ENCODE measurements at regions not wholly inside any gene's neighbourhood (a gene's known extent, or its start where the extent isn't known, plus 50 kb on each side); places are given as distances from the start of the nearest gene placed in this dataset.

GRCh38 chr1:96360036-96360795 lies 361.4 kb upstream of the PTBP2 start:
- Histone ChIP-seq H3K27ac (no peak overlapping the region), H3K4me2 (no peak overlapping the region), H3K4me3 (no peak overlapping the region), H3K9ac (no peak overlapping the region), H3K27me3 (no peaks in the 10 kb centered on the region), H3K4me1 (no peaks in the 10 kb centered on the region), H4K20me1 (no peaks in the 10 kb centered on the region), H3K9me3 (no peaks in the 10 kb centered on the region), H3K36me3 (no peaks in the 10 kb centered on the region)
- TF ChIP-seq Cebpa-rat (IDR thresholded peaks at IDR 0.05) = no peak

DNA sequence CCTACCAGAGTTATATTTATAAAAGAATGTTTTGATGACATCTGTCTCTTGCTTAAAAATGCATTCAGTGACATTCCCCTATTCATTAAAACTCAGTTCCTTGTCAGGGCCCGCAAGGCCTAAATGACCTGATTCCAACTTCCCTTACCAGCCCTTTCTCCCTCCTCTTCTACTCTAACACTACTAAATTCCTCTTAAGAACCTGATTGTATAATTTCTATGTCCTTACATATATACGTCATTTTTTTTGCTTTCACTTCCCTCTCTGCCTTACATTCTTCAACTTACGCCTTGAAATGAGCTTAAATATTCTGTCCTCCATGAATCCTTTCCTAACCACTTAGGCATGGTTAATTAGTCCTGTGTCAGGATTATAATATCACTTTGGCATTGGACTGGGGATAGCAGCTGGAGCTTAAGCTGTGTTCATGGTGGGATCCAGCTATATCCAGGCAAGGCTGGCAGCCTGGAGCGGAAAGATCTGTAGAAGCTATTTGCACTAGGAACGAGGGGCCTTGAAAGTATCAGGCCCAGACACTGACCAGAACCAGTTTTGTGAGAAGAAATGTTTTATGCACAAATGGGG lies 360.2 kb upstream of the PTBP2 start:
- TF ChIP-seq Cebpa-rat (IDR thresholded peaks at IDR 0.05) = no peak
- H3K4me1 ChIP-seq = no peaks in the 10 kb centered on the region

DNA sequence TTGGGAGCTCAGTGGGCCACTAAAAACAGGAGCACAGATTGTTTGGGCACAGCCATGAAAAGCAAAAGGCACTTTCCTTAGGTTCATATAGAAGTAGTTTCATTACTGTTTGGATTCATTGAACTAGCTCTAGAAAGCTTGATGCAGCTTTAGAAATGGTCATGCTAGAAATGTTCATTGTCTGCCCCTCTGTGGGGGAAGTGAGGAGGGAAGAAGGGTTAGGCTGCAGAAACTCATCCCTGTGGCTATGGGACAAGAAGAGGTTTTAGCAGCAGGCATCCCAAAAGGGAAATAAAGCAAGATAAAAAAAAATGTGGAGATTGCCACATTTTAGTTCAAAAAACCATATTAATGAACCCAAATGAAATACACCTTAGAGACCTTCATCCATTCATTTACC lies 359.6 kb upstream of the PTBP2 start:
- Histone ChIP-seq H4K20me1 (no peaks in the 10 kb centered on the region), H3K4me1 (no peaks in the 10 kb centered on the region), H3K27me3 (no peaks in the 10 kb centered on the region), H3K9ac (no peak overlapping the region), H3K9me3 (no peaks in the 10 kb centered on the region), H3K36me3 (no peaks in the 10 kb centered on the region), H3K4me2 (no peak overlapping the region), H3K4me3 (no peak overlapping the region), H3K27ac (no peak overlapping the region)
- no peak for TF ChIP-seq Cebpa-rat (IDR thresholded peaks at IDR 0.05)

More for the DNA sequence above, 360.2 kb upstream of the PTBP2 start:
- Histone ChIP-seq H3K9me3 (no peaks in the 10 kb centered on the region), H3K27me3 (no peaks in the 10 kb centered on the region), H3K4me3 (no peak overlapping the region), H4K20me1 (no peaks in the 10 kb centered on the region), H3K9ac (no peak overlapping the region), H3K4me2 (no peak overlapping the region), H3K36me3 (no peaks in the 10 kb centered on the region), H3K27ac (no peak overlapping the region)

DNA sequence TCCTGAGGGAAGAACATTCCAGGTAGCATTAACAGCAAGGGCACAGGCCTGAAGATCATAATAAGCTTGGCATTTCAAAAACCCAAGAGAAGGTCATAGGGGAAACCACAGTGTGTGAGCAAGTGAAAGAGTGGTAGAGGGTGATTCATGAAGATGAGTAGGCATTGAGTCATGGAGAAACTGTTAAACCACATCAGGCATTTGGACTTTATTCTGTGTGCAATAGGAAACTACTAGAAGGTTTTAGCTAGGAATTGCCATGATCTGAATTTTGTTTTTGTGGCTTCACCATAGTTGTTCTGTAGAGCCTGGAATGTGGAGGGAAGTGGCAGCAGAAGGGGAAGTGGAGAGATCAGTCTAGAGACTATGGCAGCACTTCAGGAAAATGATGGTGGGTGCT lies 359.0 kb upstream of the PTBP2 start:
- no peak overlapping the region for H3K4me2 ChIP-seq

DNA sequence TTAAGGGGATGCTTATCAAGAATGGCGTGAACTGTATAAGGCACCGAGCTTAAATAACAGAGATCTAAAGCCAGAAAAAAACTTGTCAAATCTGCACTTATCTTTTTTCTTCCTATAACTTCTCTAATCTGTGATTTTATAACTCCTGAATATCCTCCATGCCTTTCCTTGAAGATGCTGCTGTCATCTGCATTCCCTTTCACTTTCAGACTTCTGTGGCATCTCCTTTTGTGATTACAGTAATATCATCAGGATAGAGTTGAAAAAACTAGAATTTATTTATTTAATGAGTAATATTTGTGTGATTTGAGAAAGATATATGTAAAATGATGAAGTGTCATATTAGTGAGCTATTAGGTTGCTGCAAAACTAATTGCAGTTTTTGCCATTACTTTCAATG lies 357.8 kb upstream of the PTBP2 start:
- Histone ChIP-seq H3K27ac (no peak overlapping the region), H3K4me2 (no peak overlapping the region), H3K4me1 (no peaks in the 10 kb centered on the region), H3K27me3 (no peaks in the 10 kb centered on the region), H3K9ac (no peak overlapping the region), H3K36me3 (no peaks in the 10 kb centered on the region), H4K20me1 (no peaks in the 10 kb centered on the region), H3K9me3 (no peaks in the 10 kb centered on the region), H3K4me3 (no peak overlapping the region)
- TF ChIP-seq Cebpa-rat (IDR thresholded peaks at IDR 0.05) = no peak

More for the DNA sequence above, 359.0 kb upstream of the PTBP2 start:
- H3K4me3 ChIP-seq = no peak overlapping the region
- H3K9me3 ChIP-seq = no peaks in the 10 kb centered on the region
- H3K27ac ChIP-seq = no peak overlapping the region
- no peaks in the 10 kb centered on the region for H3K4me1 ChIP-seq
- no peaks in the 10 kb centered on the region for H3K27me3 ChIP-seq
- TF ChIP-seq Cebpa-rat (IDR thresholded peaks at IDR 0.05) = no peak
- no peak overlapping the region for H3K9ac ChIP-seq
- no peaks in the 10 kb centered on the region for H3K36me3 ChIP-seq
- H4K20me1 ChIP-seq = no peaks in the 10 kb centered on the region

GRCh38 chr1:96364576-96364975 lies 357.0 kb upstream of the PTBP2 start:
- no peaks in the 10 kb centered on the region for H3K4me1 ChIP-seq
- H3K27ac ChIP-seq = no peak overlapping the region
- H3K4me3 ChIP-seq = no peak overlapping the region
- H3K27me3 ChIP-seq = no peaks in the 10 kb centered on the region
- no peaks in the 10 kb centered on the region for H3K36me3 ChIP-seq
- H3K9me3 ChIP-seq = no peaks in the 10 kb centered on the region
- TF ChIP-seq Cebpa-rat (IDR thresholded peaks at IDR 0.05) = no peak
- no peak overlapping the region for H3K9ac ChIP-seq
- no peaks in the 10 kb centered on the region for H4K20me1 ChIP-seq
- H3K4me2 ChIP-seq = no peak overlapping the region

DNA sequence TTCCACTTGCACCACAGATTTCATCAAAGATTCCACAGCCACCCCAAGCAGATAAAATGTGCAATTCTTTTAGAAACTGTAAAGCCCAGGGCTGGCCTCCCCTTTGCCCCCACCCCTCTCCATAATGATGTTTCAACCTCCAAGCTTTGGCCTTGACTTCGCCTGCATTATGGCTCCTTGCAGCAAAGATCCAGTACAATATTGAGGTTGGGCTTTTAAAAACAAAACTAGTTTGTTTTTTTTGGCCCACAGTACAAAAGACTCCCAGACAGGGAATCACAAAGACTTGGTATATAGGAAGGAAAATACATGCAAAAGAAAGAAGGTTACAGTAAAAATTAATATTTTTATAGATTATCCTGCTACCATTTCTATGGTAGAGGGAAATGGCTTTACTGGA lies 356.5 kb upstream of the PTBP2 start:
- Histone ChIP-seq H3K36me3 (no peaks in the 10 kb centered on the region), H3K27ac (no peak overlapping the region), H3K4me2 (no peak overlapping the region), H3K9ac (no peak overlapping the region), H3K27me3 (no peaks in the 10 kb centered on the region), H3K9me3 (no peaks in the 10 kb centered on the region), H3K4me3 (no peak overlapping the region), H4K20me1 (no peaks in the 10 kb centered on the region), H3K4me1 (no peaks in the 10 kb centered on the region)
- TF ChIP-seq Cebpa-rat (IDR thresholded peaks at IDR 0.05) = no peak

GRCh38 chr1:96365596-96366390 lies 355.8 kb upstream of the PTBP2 start:
- H4K20me1 ChIP-seq = no peaks in the 10 kb centered on the region
- no peak overlapping the region for H3K4me2 ChIP-seq
- no peak for TF ChIP-seq Cebpa-rat (IDR thresholded peaks at IDR 0.05)
- no peak overlapping the region for H3K27ac ChIP-seq
- H3K4me1 ChIP-seq = no peaks in the 10 kb centered on the region
- H3K36me3 ChIP-seq = no peaks in the 10 kb centered on the region
- no peaks in the 10 kb centered on the region for H3K9me3 ChIP-seq
- H3K4me3 ChIP-seq = no peak overlapping the region
- no peak overlapping the region for H3K9ac ChIP-seq
- H3K27me3 ChIP-seq = no peaks in the 10 kb centered on the region

GRCh38 chr1:96366516-96366915 lies 355.1 kb upstream of the PTBP2 start:
- no peak overlapping the region for H3K9ac ChIP-seq
- H3K36me3 ChIP-seq = no peaks in the 10 kb centered on the region
- no peak overlapping the region for H3K27ac ChIP-seq
- no peaks in the 10 kb centered on the region for H3K9me3 ChIP-seq
- H3K4me3 ChIP-seq = no peak overlapping the region
- no peak overlapping the region for H3K4me2 ChIP-seq
- H4K20me1 ChIP-seq = no peaks in the 10 kb centered on the region
- no peaks in the 10 kb centered on the region for H3K4me1 ChIP-seq
- H3K27me3 ChIP-seq = no peaks in the 10 kb centered on the region
- TF ChIP-seq Cebpa-rat (IDR thresholded peaks at IDR 0.05) = no peak

- no peak overlapping the region for H3K4me2 ChIP-seq
- no peaks in the 10 kb centered on the region for H4K20me1 ChIP-seq
- no peaks in the 10 kb centered on the region for H3K36me3 ChIP-seq
- no peak for TF ChIP-seq Cebpa-rat (IDR thresholded peaks at IDR 0.05)
- no peak overlapping the region for H3K9ac ChIP-seq
- no peaks in the 10 kb centered on the region for H3K9me3 ChIP-seq
- no peak overlapping the region for H3K27ac ChIP-seq
- no peaks in the 10 kb centered on the region for H3K27me3 ChIP-seq
- no peak overlapping the region for H3K4me3 ChIP-seq
- no peaks in the 10 kb centered on the region for H3K4me1 ChIP-seq
These were observed 353.8 kb upstream of the PTBP2 start for GRCh38 chr1:96367791-96368190.
